ENCODE measurements at regions not wholly inside any gene's neighbourhood (a gene's known extent, or its start where the extent isn't known, plus 50 kb on each side); places are given as distances from the start of the nearest gene placed in this dataset.

GRCh38 chr22:48700566-48701295, 1126.9 kb downstream of the BRD1 start:
- Histone ChIP-seq H3K4me1 (no peaks in the 10 kb centered on the region), H3K4me3 (no peak overlapping the region), H3K27ac (no peak overlapping the region), H3K36me3 (ENCODE audit: insufficient read depth in 1 of 2, low read depth in 1 of 2) (no peaks in the 10 kb centered on the region), H3K9me3 (no peaks in the 10 kb centered on the region), H3K27me3 (ENCODE audit: insufficient read depth in 3 of 3, low read length in 2 of 3) (no peaks in the 10 kb centered on the region)
- WGBS, 3 donors = 64 to 71% (median 65%) methylated on average over 19 of the region's 19 CpGs
- intact Hi-C loops (cut with DNase I) = no loop called here
- ATAC-seq (no peak), DNase-seq (peak in 1 of 2 donors; percentile 23)
- no peak for TF ChIP-seq CTCF (IDR thresholded peaks at IDR 0.05)

GRCh38 chr22:48700180-48700565, 1127.5 kb downstream of the BRD1 start:
- no peaks in the 10 kb centered on the region for H3K4me1 ChIP-seq
- H3K27me3 ChIP-seq (ENCODE audit: insufficient read depth in 3 of 3, low read length in 2 of 3) = no peaks in the 10 kb centered on the region
- H3K9me3 ChIP-seq = no peaks in the 10 kb centered on the region
- H3K36me3 ChIP-seq (ENCODE audit: insufficient read depth in 1 of 2, low read depth in 1 of 2) = no peaks in the 10 kb centered on the region
- DNase-seq = peak in 1 of 2 donors; percentile 19
- no peak overlapping the region for H3K27ac ChIP-seq
- TF ChIP-seq CTCF (IDR thresholded peaks at IDR 0.05) = no peak
- intact Hi-C loops (cut with DNase I) = no loop called here
- 73 to 88% (median 86%) methylated on average over 13 of the region's 13 CpGs for WGBS, 3 donors
- H3K4me3 ChIP-seq = no peak overlapping the region
- no peak for ATAC-seq

DNA sequence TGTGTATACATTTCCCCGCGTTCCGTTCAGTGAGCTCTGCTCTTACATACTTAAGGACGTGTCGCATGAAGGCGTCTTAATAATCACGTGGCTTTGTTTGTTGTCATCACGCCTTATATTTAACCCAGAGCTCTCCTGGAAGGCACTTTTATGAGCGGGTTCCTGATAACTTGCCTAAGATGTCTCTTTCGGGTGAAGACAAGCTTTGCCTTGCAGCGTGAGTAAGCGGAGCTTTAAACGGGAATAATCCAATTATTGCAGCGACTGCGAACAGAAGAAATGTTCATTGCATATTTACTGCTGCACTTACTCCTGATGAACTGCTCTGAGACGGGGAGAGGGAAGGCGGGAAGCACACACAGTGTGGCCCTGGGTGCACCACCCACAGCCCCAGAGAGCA, 1128.2 kb downstream of the BRD1 start:
- DNase-seq (no peak), ATAC-seq (no peak)
- 72 to 76% (median 76%) methylated on average over 17 of the region's 17 CpGs for WGBS, 3 donors
- Histone ChIP-seq H3K4me3 (no peak overlapping the region), H3K9me3 (no peaks in the 10 kb centered on the region), H3K36me3 (ENCODE audit: insufficient read depth in 1 of 2, low read depth in 1 of 2) (no peaks in the 10 kb centered on the region), H3K4me1 (no peaks in the 10 kb centered on the region), H3K27ac (no peak overlapping the region), H3K27me3 (ENCODE audit: insufficient read depth in 3 of 3, low read length in 2 of 3) (no peaks in the 10 kb centered on the region)
- intact Hi-C loops (cut with DNase I) = no loop called here
- TF ChIP-seq CTCF (IDR thresholded peaks at IDR 0.05) = no peak

- Histone ChIP-seq H3K4me3 (no peak overlapping the region), H3K4me1 (no peaks in the 10 kb centered on the region), H3K27me3 (ENCODE audit: insufficient read depth in 3 of 3, low read length in 2 of 3) (no peaks in the 10 kb centered on the region), H3K36me3 (ENCODE audit: insufficient read depth in 1 of 2, low read depth in 1 of 2) (no peaks in the 10 kb centered on the region), H3K9me3 (no peaks in the 10 kb centered on the region), H3K27ac (no peak overlapping the region)
- ATAC-seq (no peak), DNase-seq (peak in 1 of 2 donors; percentile 21)
- intact Hi-C loops (cut with DNase I) = no loop called here
- no peak for TF ChIP-seq CTCF (IDR thresholded peaks at IDR 0.05)
- WGBS, 3 donors = 56 to 97% (median 82%) methylated on average over 13 of the region's 13 CpGs
These were observed 1129.1 kb downstream of the BRD1 start for GRCh38 chr22:48698618-48699017.

Measured in psoas muscle (tissue), 7 donors.